ENCODE measurements at regions not wholly inside any gene's neighbourhood (a gene's known extent, or its start where the extent isn't known, plus 50 kb on each side); places are given as distances from the start of the nearest gene placed in this dataset.
A peak's percentile ranks its signal among the peaks of the same experiment; 100 is the strongest.
"Not testable (repeated sequence)": the region's sequence is repeated elsewhere in the genome, so short reads cannot be mapped to it uniquely, and the experiment has no call there.

- DNase-seq = no peak
These were observed 50.6 kb upstream of the NKD1 start for GRCh38 chr16:50497592-50497991.

DNA sequence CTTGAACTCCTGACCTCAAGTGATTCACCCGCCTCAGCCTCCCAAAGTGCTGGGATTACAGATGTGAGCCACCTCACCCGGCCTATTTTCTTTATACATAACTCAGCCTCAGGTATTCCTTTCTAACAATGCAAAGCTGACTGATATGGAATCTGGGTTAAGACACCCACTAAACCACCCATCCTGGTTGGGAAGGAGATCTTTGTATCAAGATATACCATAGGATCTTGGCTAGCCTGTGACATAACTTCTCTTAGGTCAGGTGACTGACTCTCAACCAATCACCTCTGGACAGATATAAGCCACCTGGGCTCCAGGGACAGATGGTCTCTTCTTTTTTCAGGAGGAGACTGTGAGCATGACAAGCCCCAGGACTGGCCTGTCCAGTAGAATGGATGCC lies 51.2 kb upstream of the NKD1 start:
- DNase-seq = no peak

DNA sequence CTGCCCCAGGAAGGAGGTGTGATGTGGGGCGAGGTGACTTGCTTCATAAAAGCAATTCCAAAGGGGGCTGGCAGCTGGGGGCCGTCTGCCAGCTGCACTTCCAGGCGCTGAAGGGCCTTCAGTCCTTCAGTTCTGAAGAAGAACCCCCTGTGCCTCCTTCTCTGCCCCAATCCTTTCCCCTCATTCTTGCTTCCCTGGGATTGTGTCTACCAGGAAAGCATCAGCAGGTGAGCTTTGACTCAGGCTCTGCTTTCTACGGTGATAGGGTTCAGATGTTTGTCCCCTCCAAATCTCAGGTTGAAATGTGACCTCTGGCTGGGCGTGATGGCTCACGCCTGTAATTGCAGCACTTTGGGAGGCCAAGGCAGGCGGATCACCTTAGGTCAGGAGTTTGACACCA lies 52.5 kb upstream of the NKD1 start:
- DNase-seq = no peak

- no peak for DNase-seq
These were observed 53.4 kb upstream of the NKD1 start for GRCh38 chr16:50494501-50495491.

- no peak for DNase-seq
These were observed 56.7 kb upstream of the NKD1 start for GRCh38 chr16:50491516-50491915.

GRCh38 chr16:50490828-50491227 lies 57.4 kb upstream of the NKD1 start:
- no peak for DNase-seq

GRCh38 chr16:50489182-50489581 lies 59.0 kb upstream of the NKD1 start:
- DNase-seq = no peak

DNA sequence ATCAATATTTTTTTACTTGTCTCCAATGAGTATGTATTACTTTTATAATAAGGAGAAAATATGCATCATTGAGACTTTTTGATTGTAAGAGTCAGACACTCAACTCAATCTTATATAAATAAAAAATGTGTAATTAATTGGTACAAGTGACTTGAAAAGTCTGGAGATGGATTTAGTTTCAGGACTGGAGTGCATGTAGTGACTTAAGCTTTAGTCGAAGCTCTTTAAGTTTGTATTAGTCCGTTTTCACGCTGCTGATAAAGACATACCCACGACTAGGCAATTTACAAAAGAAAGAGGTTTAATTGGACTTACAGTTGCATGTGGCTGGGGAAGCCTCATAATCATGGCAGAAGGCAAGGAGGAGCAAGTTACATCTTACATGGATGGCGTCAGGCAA lies 60.7 kb upstream of the NKD1 start:
- DNase-seq = no peak

GRCh38 chr16:50486162-50486561 lies 62.0 kb upstream of the NKD1 start:
- DNase-seq = not testable (repeated sequence)

- no peak for DNase-seq
These were observed 63.0 kb upstream of the NKD1 start for GRCh38 chr16:50485232-50485631.

DNA sequence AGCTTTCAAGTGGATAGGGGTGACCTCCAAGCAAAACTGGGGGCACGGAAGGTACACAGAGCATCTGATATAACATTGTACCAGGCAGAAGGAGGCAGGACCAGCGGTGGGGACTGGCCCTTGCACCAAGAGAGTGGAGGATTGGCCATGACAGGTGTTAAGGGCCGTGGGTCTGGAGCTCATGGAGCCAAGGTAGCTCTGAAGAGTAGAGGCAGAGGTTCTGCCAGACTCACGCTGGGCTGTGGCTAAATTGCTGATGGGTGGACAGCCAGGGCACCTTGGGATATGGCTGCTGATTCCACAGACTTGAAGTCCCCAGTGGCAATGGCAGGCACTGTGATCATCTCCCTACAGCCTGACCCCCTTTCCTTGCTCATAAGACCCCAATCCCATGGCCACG lies 65.9 kb upstream of the NKD1 start:
- no peak for DNase-seq

GRCh38 chr16:50480206-50480605 lies 68.0 kb upstream of the NKD1 start:
- DNase-seq = no peak

DNA sequence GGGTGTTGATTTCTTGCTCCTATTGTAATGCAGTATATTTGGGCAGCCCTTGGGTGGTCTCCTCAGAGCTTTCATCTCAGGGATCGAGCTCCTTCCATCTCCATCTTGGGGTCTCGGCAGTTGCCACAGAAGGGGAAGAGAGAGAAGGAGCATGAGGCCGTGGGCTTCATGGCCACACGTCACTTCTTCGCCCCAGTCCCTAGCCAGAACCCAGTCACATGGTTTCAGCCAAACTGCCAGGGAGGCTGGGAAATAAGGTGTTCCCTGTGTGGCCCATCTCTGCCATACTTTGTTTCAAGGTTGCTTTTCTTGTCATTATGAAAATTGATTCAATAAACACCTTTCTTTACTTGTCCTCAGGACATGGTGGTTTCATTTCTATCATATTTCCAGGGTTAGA lies 68.4 kb upstream of the NKD1 start:
- DNase-seq = no peak

DNA sequence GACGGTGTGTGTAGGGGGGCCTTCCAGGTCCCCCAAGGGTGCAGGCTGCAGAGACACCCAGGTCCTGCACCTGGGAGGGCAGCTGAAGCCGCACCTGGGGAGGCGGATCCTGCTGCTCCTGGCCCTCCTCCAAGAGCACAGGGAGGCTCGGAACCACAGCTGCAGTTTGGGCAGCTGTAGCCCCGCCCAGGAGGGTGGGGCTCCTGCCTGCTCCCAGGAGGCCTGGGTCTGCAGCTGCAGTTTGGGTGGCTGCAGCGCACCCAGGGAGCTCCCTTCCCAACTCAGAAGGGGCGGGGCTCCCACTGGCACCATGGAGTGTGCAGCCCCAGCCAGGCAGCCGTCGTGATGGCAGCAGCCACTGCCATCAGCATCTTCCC lies 69.4 kb upstream of the NKD1 start:
- no peak for DNase-seq

GRCh38 chr16:50478075-50478772 lies 70.0 kb upstream of the NKD1 start:
- no peak for DNase-seq

- no peak for DNase-seq
These were observed 71.5 kb upstream of the NKD1 start for GRCh38 chr16:50476486-50477255.

DNA sequence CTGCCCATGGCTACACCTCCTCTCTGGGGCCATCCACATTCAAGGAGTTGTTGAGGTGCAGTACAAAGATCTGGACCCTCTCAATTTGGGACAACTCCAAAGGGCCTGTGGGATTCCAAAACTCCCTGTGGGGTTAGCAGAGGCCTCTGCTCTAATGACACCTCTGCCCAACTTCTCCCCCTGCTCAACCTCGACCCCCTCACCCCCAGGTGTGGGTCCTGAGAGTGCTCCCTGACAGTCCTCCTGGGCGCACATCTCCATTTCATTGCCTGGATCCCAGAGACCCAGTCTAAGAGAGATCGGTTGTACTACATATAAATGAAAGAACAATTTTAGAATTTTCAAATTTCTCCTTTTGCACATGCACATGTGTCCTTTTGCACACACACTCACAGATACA lies 73.0 kb upstream of the NKD1 start:
- DNase-seq = no peak

GRCh38 chr16:50474138-50474537 lies 74.1 kb upstream of the NKD1 start:
- no peak for DNase-seq

- peak in 1 of 2 donors; percentile 13 for DNase-seq
These were observed 74.7 kb upstream of the NKD1 start for GRCh38 chr16:50473356-50473945.

DNA sequence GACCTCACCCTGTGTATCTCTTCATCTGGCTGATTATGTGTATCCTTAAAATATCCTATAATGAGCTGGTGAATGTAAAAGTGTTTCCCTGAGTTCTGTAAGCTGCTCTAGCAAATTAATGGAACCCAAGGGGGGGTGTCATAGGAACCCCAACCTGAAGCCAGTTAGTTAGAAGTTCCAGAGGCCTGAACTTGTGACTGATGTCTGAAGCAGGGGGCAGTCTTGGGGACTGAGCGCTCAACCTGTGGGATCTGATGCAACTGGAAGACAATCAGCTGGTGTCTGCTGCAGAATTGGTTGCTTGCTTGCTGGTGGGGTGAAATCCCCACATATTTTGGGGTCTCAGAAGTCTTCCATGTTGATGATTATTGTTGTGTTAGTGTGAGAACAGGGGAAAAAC lies 75.7 kb upstream of the NKD1 start:
- DNase-seq = no peak

GRCh38 chr16:50470687-50471086 lies 77.5 kb upstream of the NKD1 start:
- DNase-seq = no peak

DNA sequence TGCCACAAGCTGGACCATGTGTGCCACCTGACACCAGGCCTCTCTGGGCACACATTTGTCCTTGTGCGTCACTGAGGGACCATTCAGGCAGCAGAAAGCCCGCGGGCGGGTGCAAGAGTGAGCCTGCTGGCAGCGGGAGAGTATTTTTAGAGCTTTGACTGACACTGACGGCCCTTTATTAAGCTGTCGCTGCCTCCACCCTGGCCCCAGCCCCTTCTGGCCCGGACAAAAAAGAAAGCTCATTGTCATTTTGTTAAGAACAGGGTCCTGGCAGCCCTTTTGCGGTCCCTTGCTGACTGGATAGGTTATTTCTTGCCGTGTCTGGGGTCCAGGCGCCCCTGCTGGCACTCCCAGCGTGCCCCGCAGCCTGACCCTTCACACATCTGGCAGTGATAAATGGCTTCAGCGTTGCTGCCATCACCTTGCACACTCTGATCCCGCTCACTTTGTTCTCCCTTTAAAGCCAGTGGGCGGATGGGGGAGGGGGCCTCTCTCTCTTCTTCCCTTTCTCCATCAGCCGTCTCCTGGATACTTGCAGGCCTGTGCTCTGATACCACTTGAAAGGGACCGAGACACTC lies 78.4 kb upstream of the NKD1 start:
- no peak for DNase-seq
